ENCODE measurements at regions not wholly inside any gene's neighbourhood (a gene's known extent, or its start where the extent isn't known, plus 50 kb on each side); places are given as distances from the start of the nearest gene placed in this dataset.

DNA sequence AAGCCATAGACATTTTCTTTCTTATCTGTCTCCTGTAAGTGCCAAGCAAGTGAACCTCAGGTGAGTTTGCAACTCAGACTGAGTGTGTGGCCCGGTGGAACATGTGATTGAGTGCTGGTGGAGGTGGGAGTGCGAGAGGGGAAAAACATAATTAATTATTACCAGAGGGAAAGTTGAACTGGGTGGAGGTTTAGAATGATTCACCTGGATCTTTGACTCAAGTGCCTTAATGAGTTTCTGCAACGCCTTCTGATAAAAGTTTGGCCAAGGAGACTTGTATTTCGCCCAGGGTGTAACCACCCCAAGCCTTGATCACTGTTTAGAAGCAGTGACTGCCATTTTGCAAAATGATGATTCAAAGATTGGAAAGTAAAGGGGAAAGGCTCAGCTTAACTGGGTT, 513.9 kb downstream of the GATA3 start:
- H3K79me2 ChIP-seq (ENCODE audit: insufficient read depth, low read length), result no peaks in the 10 kb centered on the region
- H3F3A ChIP-seq (ENCODE audit: insufficient read depth), result no peaks in the 10 kb centered on the region
- H4K20me1 ChIP-seq (ENCODE audit: low read depth, low read length), result no peaks in the 10 kb centered on the region
- no peak overlapping the region for H3K9ac ChIP-seq (ENCODE audit: low read length)
- no peaks in the 10 kb centered on the region for H3K27me3 ChIP-seq (ENCODE audit: low read length)
- H3K27ac ChIP-seq (ENCODE audit: low read depth, low read length), result no peak overlapping the region
- H3K9me2 ChIP-seq (replicated peaks; ENCODE audit: insufficient read depth, low read length), result no peaks in the 10 kb centered on the region
- no peaks in the 10 kb centered on the region for H3K9me3 ChIP-seq (ENCODE audit: insufficient read depth, low read length)
- H3K4me3 ChIP-seq (ENCODE audit: insufficient read depth, low read length, poor library complexity, severe bottlenecking), result no peak overlapping the region
- no peak overlapping the region for H2AFZ ChIP-seq (ENCODE audit: low read depth, low read length, severe bottlenecking)
- H3K36me3 ChIP-seq (ENCODE audit: low read length), result no peaks in the 10 kb centered on the region
- TF ChIP-seq CTCF (IDR thresholded peaks at IDR 0.05; ENCODE audit: insufficient read depth, low read length, poor library complexity, severe bottlenecking), result no peak
- H3K4me2 ChIP-seq (ENCODE audit: low read depth, low read length, poor library complexity, severe bottlenecking), result no peak overlapping the region

DNA sequence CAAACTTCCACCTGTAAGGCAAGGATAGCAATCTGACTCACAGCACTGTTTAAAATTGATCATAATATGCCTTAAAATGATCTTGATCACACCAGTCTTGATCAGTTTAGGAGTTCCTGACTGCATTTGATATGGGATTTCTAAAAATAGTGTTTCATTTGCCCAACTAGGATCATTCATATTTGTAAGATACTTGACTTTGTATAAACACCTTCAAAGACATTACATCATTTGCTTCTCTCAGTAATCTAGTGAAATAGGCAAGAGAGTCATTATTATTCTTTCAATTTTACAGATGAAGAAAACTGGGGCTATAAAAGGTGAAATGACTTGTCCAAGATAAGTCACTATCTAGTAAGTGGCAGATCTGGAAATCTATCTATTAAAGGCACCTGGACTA, 521.1 kb downstream of the GATA3 start:
- no peaks in the 10 kb centered on the region for H3F3A ChIP-seq (ENCODE audit: insufficient read depth)
- H3K4me2 ChIP-seq (ENCODE audit: low read depth, low read length, poor library complexity, severe bottlenecking), result no peak overlapping the region
- H3K27me3 ChIP-seq (ENCODE audit: low read length), result no peaks in the 10 kb centered on the region
- H3K9me2 ChIP-seq (replicated peaks; ENCODE audit: insufficient read depth, low read length), result no peaks in the 10 kb centered on the region
- TF ChIP-seq EZH2phosphoT487 (conservative IDR thresholded peaks at IDR 0.05; ENCODE audit: low read length) (no peak), CTCF (IDR thresholded peaks at IDR 0.05; ENCODE audit: insufficient read depth, low read length, poor library complexity, severe bottlenecking) (no peak)
- H4K20me1 ChIP-seq (ENCODE audit: low read depth, low read length), result no peaks in the 10 kb centered on the region
- no peaks in the 10 kb centered on the region for H3K36me3 ChIP-seq (ENCODE audit: low read length)
- H3K79me2 ChIP-seq (ENCODE audit: insufficient read depth, low read length), result no peaks in the 10 kb centered on the region
- no peak overlapping the region for H3K4me3 ChIP-seq (ENCODE audit: insufficient read depth, low read length, poor library complexity, severe bottlenecking)
- no peak overlapping the region for H3K9ac ChIP-seq (ENCODE audit: low read length)
- no peak overlapping the region for H3K27ac ChIP-seq (ENCODE audit: low read depth, low read length)
- H3K9me3 ChIP-seq (ENCODE audit: insufficient read depth, low read length), result no peaks in the 10 kb centered on the region
- no peak overlapping the region for H2AFZ ChIP-seq (ENCODE audit: low read depth, low read length, severe bottlenecking)

- no peak overlapping the region for H3K4me3 ChIP-seq (ENCODE audit: insufficient read depth, low read length, poor library complexity, severe bottlenecking)
- H3K27ac ChIP-seq (ENCODE audit: low read depth, low read length), result no peak overlapping the region
- H3K9me3 ChIP-seq (ENCODE audit: insufficient read depth, low read length), result no peaks in the 10 kb centered on the region
- H3K36me3 ChIP-seq (ENCODE audit: low read length), result no peaks in the 10 kb centered on the region
- no peaks in the 10 kb centered on the region for H4K20me1 ChIP-seq (ENCODE audit: low read depth, low read length)
- H3K27me3 ChIP-seq (ENCODE audit: low read length), result no peaks in the 10 kb centered on the region
- TF ChIP-seq CTCF (IDR thresholded peaks at IDR 0.05; ENCODE audit: insufficient read depth, low read length, poor library complexity, severe bottlenecking) (no peak), EZH2phosphoT487 (conservative IDR thresholded peaks at IDR 0.05; ENCODE audit: low read length) (no peak)
- no peaks in the 10 kb centered on the region for H3K79me2 ChIP-seq (ENCODE audit: insufficient read depth, low read length)
- H3F3A ChIP-seq (ENCODE audit: insufficient read depth), result no peaks in the 10 kb centered on the region
- no peaks in the 10 kb centered on the region for H3K9me2 ChIP-seq (replicated peaks; ENCODE audit: insufficient read depth, low read length)
- no peak overlapping the region for H3K4me2 ChIP-seq (ENCODE audit: low read depth, low read length, poor library complexity, severe bottlenecking)
- no peak overlapping the region for H2AFZ ChIP-seq (ENCODE audit: low read depth, low read length, severe bottlenecking)
- H3K9ac ChIP-seq (ENCODE audit: low read length), result no peak overlapping the region
These were observed 521.8 kb downstream of the GATA3 start for GRCh38 chr10:8576281-8576680.

GRCh38 chr10:8576911-8577310, 522.4 kb downstream of the GATA3 start:
- Histone ChIP-seq H3K4me2 (ENCODE audit: low read depth, low read length, poor library complexity, severe bottlenecking) (no peak overlapping the region), H3K9ac (ENCODE audit: low read length) (no peak overlapping the region), H3F3A (ENCODE audit: insufficient read depth) (no peaks in the 10 kb centered on the region), H2AFZ (ENCODE audit: low read depth, low read length, severe bottlenecking) (no peak overlapping the region), H3K4me3 (ENCODE audit: insufficient read depth, low read length, poor library complexity, severe bottlenecking) (no peak overlapping the region), H3K9me3 (ENCODE audit: insufficient read depth, low read length) (no peaks in the 10 kb centered on the region), H3K36me3 (ENCODE audit: low read length) (no peaks in the 10 kb centered on the region), H3K79me2 (ENCODE audit: insufficient read depth, low read length) (no peaks in the 10 kb centered on the region), H3K27ac (ENCODE audit: low read depth, low read length) (no peak overlapping the region), H3K9me2 (replicated peaks; ENCODE audit: insufficient read depth, low read length) (no peaks in the 10 kb centered on the region), H3K27me3 (ENCODE audit: low read length) (no peaks in the 10 kb centered on the region), H4K20me1 (ENCODE audit: low read depth, low read length) (no peaks in the 10 kb centered on the region)
- TF ChIP-seq CTCF (IDR thresholded peaks at IDR 0.05; ENCODE audit: insufficient read depth, low read length, poor library complexity, severe bottlenecking) (no peak), EZH2phosphoT487 (conservative IDR thresholded peaks at IDR 0.05; ENCODE audit: low read length) (no peak)
